NT2/D1 (cell line): ENCODE measurements at regions not wholly inside any gene's neighbourhood (a gene's known extent, or its start where the extent isn't known, plus 50 kb on each side); places are given as distances from the start of the nearest gene placed in this dataset.
"Not testable (repeated sequence)": the region's sequence is repeated elsewhere in the genome, so short reads cannot be mapped to it uniquely, and the experiment has no call there.

Source experiments
- DNase-seq: peaks from one replicate; pipeline ENCODE4 v3.0.0-alpha.2; 2011; ENCODE audit warnings: low read depth, low spot score
- H3K27me3 ChIP-seq: 2 replicates; pipeline ENCODE4 v1.6.0; 2011; ENCODE audit warnings: mild to moderate bottlenecking; ENCODE audit not compliant: insufficient read length, insufficient read depth
- H3K36me3 ChIP-seq: 2 replicates; pipeline ENCODE4 v1.6.1; 2011; ENCODE audit warnings: mild to moderate bottlenecking, low read length, mixed read lengths; ENCODE audit not compliant: insufficient read depth, insufficient read length
- H3K4me1 ChIP-seq: 2 replicates; pipeline ENCODE4 v1.5.1; 2011; ENCODE audit not compliant: insufficient read depth, insufficient read length
- H3K4me3 ChIP-seq: 2 replicates; pipeline ENCODE4 v1.5.1; 2011; ENCODE audit warnings: low read depth; ENCODE audit not compliant: insufficient read length
- H3K9ac ChIP-seq: 2 replicates; pipeline ENCODE4 v1.6.0; 2011; ENCODE audit warnings: low read depth; ENCODE audit not compliant: insufficient read length
- H3K9me3 ChIP-seq: 2 replicates; pipeline ENCODE4 v1.5.1; 2011; ENCODE audit warnings: mild to moderate bottlenecking, low read length; ENCODE audit not compliant: insufficient read depth
- SUZ12 ChIP-seq: IDR thresholded peaks from 2 replicates; pipeline ENCODE4 v1.6.1; 2011; ENCODE audit not compliant: insufficient read length, insufficient read depth; ENCODE audit errors: extremely low read depth
- YY1 ChIP-seq: IDR thresholded peaks from 2 replicates; pipeline ENCODE4 v1.6.1; 2011; ENCODE audit not compliant: insufficient read length, insufficient read depth
- ZNF274 ChIP-seq: IDR thresholded peaks from 2 replicates; pipeline ENCODE4 v1.6.1; 2011; ENCODE audit warnings: mild to moderate bottlenecking, low read depth, low read length

- Histone ChIP-seq H3K4me3 (no peak overlapping the region), H3K9me3 (no peaks in the 10 kb centered on the region), H3K9ac (no peak overlapping the region), H3K36me3 (no peaks in the 10 kb centered on the region), H3K27me3 (no peaks in the 10 kb centered on the region), H3K4me1 (no peaks in the 10 kb centered on the region)
- TF ChIP-seq YY1 (no peak), SUZ12 (no peak), ZNF274 (no peak)
- DNase-seq, result no peak
Observed at GRCh38 chr7:84729284-84729683, 457.6 kb downstream of the SEMA3D start.

DNA sequence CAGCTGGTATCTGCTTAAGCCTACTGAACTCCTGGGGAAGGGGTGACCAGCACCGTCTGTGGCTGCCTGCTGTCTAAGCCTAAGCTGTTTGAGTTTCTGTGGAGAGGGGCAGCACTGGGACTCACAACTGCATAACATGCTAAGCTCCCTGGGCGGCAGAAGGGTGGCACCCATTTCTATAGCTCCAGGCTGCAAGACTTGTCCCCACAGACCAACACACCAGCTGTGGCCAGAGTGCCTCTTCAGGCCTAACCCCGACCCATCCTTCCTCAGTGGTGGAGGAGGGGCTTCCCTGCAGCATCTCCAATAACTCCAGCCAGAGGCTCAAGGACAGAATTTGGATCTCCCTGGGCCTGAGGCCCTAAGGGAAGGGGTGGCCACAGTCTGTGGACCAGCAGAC lies 464.1 kb downstream of the SEMA3D start:
- TF ChIP-seq SUZ12 (no peak), YY1 (no peak), ZNF274 (no peak)
- Histone ChIP-seq H3K9me3 (no peaks in the 10 kb centered on the region), H3K27me3 (no peaks in the 10 kb centered on the region), H3K36me3 (no peaks in the 10 kb centered on the region), H3K9ac (no peak overlapping the region), H3K4me3 (no peak overlapping the region), H3K4me1 (no peaks in the 10 kb centered on the region)
- no peak for DNase-seq

DNA sequence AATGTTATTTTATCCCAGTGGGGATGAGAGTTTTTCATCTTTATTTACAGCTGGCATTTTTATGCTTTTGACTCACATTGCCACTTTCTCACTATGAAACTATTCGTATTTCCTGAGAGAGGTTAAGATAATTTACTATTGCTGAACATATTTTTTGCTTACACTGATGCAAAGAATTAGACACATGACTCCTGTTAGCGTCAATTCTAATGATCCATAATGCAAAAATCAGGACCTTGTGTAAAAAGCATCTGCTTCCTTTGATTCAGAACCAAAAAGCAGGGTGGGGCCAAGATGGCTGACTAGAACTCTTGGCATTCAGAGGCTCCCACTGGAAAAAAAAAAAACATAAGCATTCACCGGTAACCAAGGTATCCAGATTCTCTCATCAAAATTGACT lies 464.8 kb downstream of the SEMA3D start:
- H3K9ac ChIP-seq, result no peak overlapping the region
- H3K9me3 ChIP-seq, result no peaks in the 10 kb centered on the region
- H3K4me1 ChIP-seq, result no peaks in the 10 kb centered on the region
- no peaks in the 10 kb centered on the region for H3K27me3 ChIP-seq
- DNase-seq, result no peak
- TF ChIP-seq SUZ12 (no peak), ZNF274 (no peak), YY1 (no peak)
- H3K4me3 ChIP-seq, result no peak overlapping the region
- H3K36me3 ChIP-seq, result no peaks in the 10 kb centered on the region

GRCh38 chr7:84720456-84721097 lies 466.3 kb downstream of the SEMA3D start:
- no peak for DNase-seq
- TF ChIP-seq SUZ12, result no peak
- no peak for TF ChIP-seq YY1
- no peak for TF ChIP-seq ZNF274
- no peak overlapping the region for H3K9ac ChIP-seq
- H3K4me1 ChIP-seq, result no peaks in the 10 kb centered on the region
- no peaks in the 10 kb centered on the region for H3K27me3 ChIP-seq
- no peak overlapping the region for H3K4me3 ChIP-seq
- no peaks in the 10 kb centered on the region for H3K36me3 ChIP-seq
- no peaks in the 10 kb centered on the region for H3K9me3 ChIP-seq

DNA sequence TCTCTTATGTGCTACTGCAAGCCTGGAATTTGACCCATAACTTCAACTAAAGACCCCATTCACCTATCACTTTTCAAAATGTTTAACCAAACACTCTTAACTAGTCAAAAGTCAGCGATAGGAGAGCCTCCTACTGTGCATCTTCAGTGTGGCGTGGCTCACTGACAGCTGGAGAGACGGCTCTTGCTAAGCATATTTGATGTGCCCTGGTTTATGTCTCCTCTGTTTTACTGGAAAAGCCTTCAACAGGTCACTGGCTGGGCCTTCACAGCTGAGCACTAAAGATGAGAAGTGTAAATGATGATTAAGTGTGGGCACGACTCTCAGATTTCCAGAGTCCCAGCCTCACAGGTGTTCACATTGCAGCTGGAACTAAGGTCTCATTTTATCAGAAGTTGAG lies 472.1 kb downstream of the SEMA3D start:
- Histone ChIP-seq H3K9me3 (no peaks in the 10 kb centered on the region), H3K36me3 (no peaks in the 10 kb centered on the region), H3K27me3 (no peaks in the 10 kb centered on the region), H3K9ac (no peak overlapping the region), H3K4me3 (no peak overlapping the region), H3K4me1 (no peaks in the 10 kb centered on the region)
- TF ChIP-seq ZNF274, result no peak
- TF ChIP-seq YY1, result no peak
- TF ChIP-seq SUZ12, result no peak
- no peak for DNase-seq

DNA sequence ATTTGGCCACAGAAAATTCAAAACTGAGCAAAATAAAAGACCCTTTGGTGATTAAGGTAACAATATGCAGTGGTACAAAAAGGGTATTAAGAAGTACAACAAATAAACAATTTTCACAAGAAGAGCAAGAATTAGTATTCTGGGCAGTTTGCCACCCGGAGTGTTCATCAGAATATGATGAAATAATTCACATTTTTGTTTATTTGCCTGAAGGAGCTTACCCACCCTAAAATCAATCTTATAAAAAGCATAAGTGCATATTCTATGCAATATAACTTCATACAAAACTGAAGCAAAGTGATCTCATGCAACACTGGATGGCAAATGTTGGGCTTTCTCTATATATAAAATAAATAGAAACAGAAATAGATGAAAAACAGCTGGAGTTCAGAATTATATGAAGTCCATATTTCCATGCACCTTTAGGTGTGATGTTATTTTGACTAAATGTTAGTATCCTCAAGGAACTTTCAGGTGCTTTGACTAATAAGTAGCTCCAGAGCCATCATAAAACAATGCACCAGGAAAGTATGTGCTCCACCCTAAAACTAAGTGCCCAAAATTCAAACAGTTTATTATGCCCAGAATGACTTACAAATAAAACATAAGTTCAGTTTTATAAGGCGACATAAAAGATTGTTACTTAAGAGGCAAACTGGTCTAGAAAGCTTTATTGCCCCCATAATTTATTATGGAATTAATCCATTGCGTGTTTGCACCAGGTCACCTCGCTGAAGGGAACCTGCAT lies 474.3 kb downstream of the SEMA3D start:
- Histone ChIP-seq H3K4me1 (no peaks in the 10 kb centered on the region), H3K9ac (no peak overlapping the region), H3K36me3 (no peaks in the 10 kb centered on the region), H3K9me3 (no peaks in the 10 kb centered on the region), H3K4me3 (no peak overlapping the region), H3K27me3 (no peaks in the 10 kb centered on the region)
- DNase-seq, result no peak
- no peak for TF ChIP-seq YY1
- TF ChIP-seq ZNF274, result no peak
- TF ChIP-seq SUZ12, result no peak

DNA sequence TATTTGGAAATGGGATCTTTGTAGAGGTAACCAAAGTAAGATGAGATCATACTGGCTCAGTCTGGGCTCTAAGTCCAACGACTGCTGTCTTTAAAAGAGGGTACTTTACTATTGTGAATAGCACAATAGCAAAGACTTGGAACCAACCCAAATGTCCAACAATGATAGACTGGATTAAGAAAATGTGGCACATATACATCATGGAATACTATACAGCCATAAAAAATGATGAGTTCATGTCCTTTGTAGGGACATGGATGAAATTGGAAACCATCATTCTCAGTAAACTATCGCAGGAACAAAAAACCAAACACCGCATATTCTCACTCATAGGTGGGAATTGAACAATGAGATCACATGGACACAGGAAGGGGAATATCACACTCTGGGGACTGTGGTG lies 476.3 kb downstream of the SEMA3D start:
- DNase-seq, H3K4me1 ChIP-seq: not testable (repeated sequence)

More for the DNA sequence above, 476.3 kb downstream of the SEMA3D start:
- not testable (repeated sequence) for H3K9me3 ChIP-seq, H3K9ac ChIP-seq, H3K4me3 ChIP-seq, H3K27me3 ChIP-seq, H3K36me3 ChIP-seq
